DOHH2 (cell line): ENCODE measurements at regions not wholly inside any gene's neighbourhood (a gene's known extent, or its start where the extent isn't known, plus 50 kb on each side); places are given as distances from the start of the nearest gene placed in this dataset.

ENCODE experiments used
- H3F3A ChIP-seq: fragments of 200-600 bp; sonication (generic), shearing (Covaris generic); 2 replicates; pipeline ENCODE4 v1.6.0; 2016; ENCODE audit warnings: antibody characterized with exemption, mild to moderate bottlenecking; ENCODE audit not compliant: control insufficient read depth, insufficient read depth
- H3K27ac ChIP-seq: fragments of 200-600 bp; sonication (generic); 2 replicates; pipeline ENCODE4 v1.5.1; 2014; ENCODE audit warnings: low read depth, mild to moderate bottlenecking, low read length, moderate library complexity
- H3K27me3 ChIP-seq: fragments of 200-600 bp; sonication (generic); 2 replicates; pipeline ENCODE4 v1.6.1; 2014; ENCODE audit warnings: mild to moderate bottlenecking, low read length, mixed read lengths; ENCODE audit not compliant: control insufficient read depth
- H3K36me3 ChIP-seq: fragments of 200-600 bp; sonication (generic); 2 replicates; pipeline ENCODE4 v1.6.1; 2014; ENCODE audit warnings: mild to moderate bottlenecking, low read length, moderate library complexity, mixed read lengths; ENCODE audit not compliant: control insufficient read depth
- H3K4me1 ChIP-seq: fragments of 200-600 bp; sonication (generic); 2 replicates; pipeline ENCODE4 v1.6.1; 2014; ENCODE audit warnings: mild to moderate bottlenecking, low read length, mixed read lengths; ENCODE audit not compliant: control insufficient read depth
- H3K4me2 ChIP-seq: fragments of 200-600 bp; sonication (generic); 2 replicates; pipeline ENCODE4 v1.6.0; 2014; ENCODE audit warnings: mild to moderate bottlenecking, low read length, moderate library complexity
- H3K4me3 ChIP-seq: fragments of 200-600 bp; sonication (generic); 2 replicates; pipeline ENCODE4 v1.5.1; 2014; ENCODE audit warnings: mild to moderate bottlenecking, low read length, mixed read lengths
- H3K79me2 ChIP-seq: fragments of 200-600 bp; sonication (generic); 2 replicates; pipeline ENCODE4 v1.6.1; 2014; ENCODE audit warnings: mild to moderate bottlenecking, low read length, mixed read lengths; ENCODE audit not compliant: control insufficient read depth
- H3K9me2 ChIP-seq: fragments of 200-600 bp; sonication (generic); replicated peaks from 2 replicates; pipeline ENCODE4 v1.6.1; 2014; ENCODE audit warnings: mild to moderate bottlenecking, low read length, mixed read lengths; ENCODE audit not compliant: control insufficient read depth
- H3K9me3 ChIP-seq: fragments of 200-600 bp; sonication (generic); 2 replicates; pipeline ENCODE4 v1.6.1; 2014; ENCODE audit warnings: antibody characterized with exemption, low read length, mixed read lengths; ENCODE audit not compliant: control insufficient read depth, insufficient read depth
- H4K20me1 ChIP-seq: fragments of 200-600 bp; sonication (generic); 2 replicates; pipeline ENCODE4 v1.6.0; 2014; ENCODE audit warnings: low read depth, mild to moderate bottlenecking, antibody characterized with exemption, low read length, moderate library complexity; ENCODE audit not compliant: control insufficient read depth, insufficient read depth
- CTCF ChIP-seq: fragments of 200-600 bp; sonication (generic); IDR thresholded peaks from one replicate; pipeline ENCODE4 v1.5.1; 2014; ENCODE audit warnings: antibody characterized with exemption, mild to moderate bottlenecking, low read depth, low read length; ENCODE audit not compliant: poor library complexity, severe bottlenecking
- EZH2phosphoT487 ChIP-seq: fragments of 200-600 bp; sonication (generic); IDR thresholded peaks from 2 replicates; pipeline ENCODE4 v1.6.1; 2017; ENCODE audit warnings: borderline replicate concordance, mild to moderate bottlenecking, antibody characterized with exemption, low read length, moderate library complexity, mixed read lengths

- Histone ChIP-seq H3K36me3 (no peaks in the 10 kb centered on the region), H3K27me3 (no peaks in the 10 kb centered on the region), H3K4me3 (no peak overlapping the region), H3K4me1 (no peaks in the 10 kb centered on the region), H3F3A (no peaks in the 10 kb centered on the region), H3K4me2 (no peak overlapping the region), H3K27ac (no peak overlapping the region), H4K20me1 (no peaks in the 10 kb centered on the region), H3K79me2 (no peaks in the 10 kb centered on the region), H3K9me2 (no peaks in the 10 kb centered on the region), H3K9me3 (no peaks in the 10 kb centered on the region)
- TF ChIP-seq EZH2phosphoT487 (no peak), CTCF (no peak)
Observed at GRCh38 chr3:64983583-64984359, 296.0 kb upstream of the ADAMTS9 start.

- no peaks in the 10 kb centered on the region for H3K9me2 ChIP-seq
- no peak overlapping the region for H3K4me2 ChIP-seq
- H3K36me3 ChIP-seq, result no peaks in the 10 kb centered on the region
- no peaks in the 10 kb centered on the region for H3K27me3 ChIP-seq
- no peaks in the 10 kb centered on the region for H4K20me1 ChIP-seq
- no peaks in the 10 kb centered on the region for H3K79me2 ChIP-seq
- no peak overlapping the region for H3K4me3 ChIP-seq
- no peaks in the 10 kb centered on the region for H3K4me1 ChIP-seq
- H3K9me3 ChIP-seq, result no peaks in the 10 kb centered on the region; the same call in 1 of the 2 replicates
- no peak overlapping the region for H3K27ac ChIP-seq
- no peak for TF ChIP-seq EZH2phosphoT487
- TF ChIP-seq CTCF, result no peak
- H3F3A ChIP-seq, result no peaks in the 10 kb centered on the region
Observed at GRCh38 chr3:64977308-64978100, 289.7 kb upstream of the ADAMTS9 start.

- no peaks in the 10 kb centered on the region for H3K27me3 ChIP-seq
- no peaks in the 10 kb centered on the region for H3K36me3 ChIP-seq
- H3K4me3 ChIP-seq, result no peak overlapping the region
- TF ChIP-seq CTCF (no peak), EZH2phosphoT487 (no peak)
- H3K9me2 ChIP-seq, result no peaks in the 10 kb centered on the region
- H3F3A ChIP-seq, result no peaks in the 10 kb centered on the region
- H4K20me1 ChIP-seq, result no peaks in the 10 kb centered on the region
- no peaks in the 10 kb centered on the region; the same call in 1 of the 2 replicates for H3K9me3 ChIP-seq
- no peak overlapping the region for H3K27ac ChIP-seq
- no peak overlapping the region for H3K4me2 ChIP-seq
- no peaks in the 10 kb centered on the region for H3K4me1 ChIP-seq
- H3K79me2 ChIP-seq, result no peaks in the 10 kb centered on the region
Observed at GRCh38 chr3:64976456-64976855, 288.7 kb upstream of the ADAMTS9 start.
